HCT116 (cell line): ENCODE measurements at regions not wholly inside any gene's neighbourhood (a gene's known extent, or its start where the extent isn't known, plus 50 kb on each side); places are given as distances from the start of the nearest gene placed in this dataset.

Experiments used
- ATAC-seq: fragments of 200-7000 bp; cut with Tn5 transposase; 2 replicates; pipeline ENCODE4 v1.9.1; 2020; ENCODE audit warnings: mild to moderate bottlenecking, moderate library complexity
- BruUV-seq: library from RNA; stranded (reverse); fragments of 400-500 nt; replicated peaks from 2 replicates; lab custom pipeline; 2021; lab: Mats Ljungman, UMichigan
- CTCF ChIA-PET: fragments of 300-600 bp; sonication (Branson Sonifier 250); formaldehyde crosslinking; loops from one replicate; lab custom pipeline; 2021; ENCODE audit warnings: antibody characterized with exemption; lab: Charles Lee
- POLR2A ChIA-PET: fragments of 300-600, 350-600 bp; sonication (Branson Sonifier 250); formaldehyde crosslinking; loops from one replicate; lab custom pipeline; 2021; ENCODE audit warnings: antibody characterized with exemption; lab: Charles Lee
- RAD21 ChIA-PET, 2 experiments: fragments of 300-600 bp; sonication (Branson Sonifier 250); formaldehyde crosslinking; loops; one replicate each; lab custom pipeline; 2023; ENCODE audit warnings: low total read pairs in 2 of 2; ENCODE audit not compliant: uncharacterized antibody in 2 of 2, unreplicated experiment in 2 of 2, low non-redundant PET in 1 of 2; lab: Charles Lee
- DNase-seq: peaks from one replicate; pipeline ENCODE4 v3.0.0-alpha.2; 2010; ENCODE audit warnings: low read depth, low spot score
- H2AFZ ChIP-seq: fragments of 200-600 bp; shearing (Covaris generic), sonication (generic); 2 replicates; pipeline ENCODE4 v1.6.1; 2017; ENCODE audit warnings: low read depth, mixed run types, mixed read lengths, antibody characterized with exemption, low read length; ENCODE audit not compliant: poor library complexity, severe bottlenecking
- H3K27ac ChIP-seq: 2 replicates; pipeline ENCODE4 v1.5.1; 2012; ENCODE audit warnings: low read depth, low read length
- H3K27me3 ChIP-seq: fragments of 200-600 bp; sonication (generic); 2 replicates; pipeline ENCODE4 v1.6.1; 2016; ENCODE audit warnings: mixed run types, low read length, mixed read lengths; ENCODE audit not compliant: insufficient read depth
- H3K36me3 ChIP-seq, 2 experiments: fragments of 200-500 bp in 1 of 2; fragments of 200-600 bp in 1 of 2; sonication (Bioruptor generic) in 1 of 2; sonication (generic) in 1 of 2; 2 replicates each; pipeline versions ENCODE4 v1.5.1 to v1.6.1; 2014 to 2016; ENCODE audit warnings: low read length in 2 of 2, inconsistent platforms in 1 of 2, mixed read lengths in 1 of 2, mixed run types in 1 of 2; ENCODE audit not compliant: insufficient read depth in 2 of 2, control insufficient read depth in 1 of 2
- H3K4me1 ChIP-seq, 2 experiments: fragments of 200-600 bp in 1 of 2; sonication (generic) in 1 of 2; 2 replicates each; pipeline versions ENCODE4 v1.5.1 to v1.6.1; 2012 to 2017; ENCODE audit warnings: low read length in 2 of 2, inconsistent platforms in 1 of 2, mild to moderate bottlenecking in 1 of 2, mixed read lengths in 1 of 2, mixed run types in 1 of 2, moderate library complexity in 1 of 2; ENCODE audit not compliant: insufficient read depth in 2 of 2, control insufficient read depth in 1 of 2
- H3K4me2 ChIP-seq: fragments of 200-600 bp; sonication (generic); 2 replicates; pipeline ENCODE4 v1.6.1; 2017; ENCODE audit warnings: mixed run types, low read length, mixed read lengths
- H3K4me3 ChIP-seq, 2 experiments: fragments of 200-600 bp in 1 of 2; sonication (generic) in 1 of 2; replicated peaks in 1 of 2; 2 replicates each; pipeline ENCODE4 v1.5.1; 2011 to 2016; ENCODE audit warnings: low read length in 2 of 2, control low read depth in 1 of 2, low read depth in 1 of 2, mild to moderate bottlenecking in 1 of 2, mixed read lengths in 1 of 2, mixed run types in 1 of 2
- H3K79me2 ChIP-seq: fragments of 200-600 bp; sonication (generic); 2 replicates; pipeline ENCODE4 v1.6.1; 2017; ENCODE audit warnings: mild to moderate bottlenecking, mixed run types, low read length, moderate library complexity, mixed read lengths; ENCODE audit not compliant: insufficient read depth
- H3K9ac ChIP-seq: fragments of 200-600 bp; sonication (generic); 2 replicates; pipeline ENCODE4 v1.6.1; 2016; ENCODE audit warnings: low read length, mixed read lengths
- H3K9me2 ChIP-seq: fragments of 200-600 bp; sonication (generic), shearing (Covaris generic); 2 replicates; pipeline ENCODE4 v1.6.1; 2017; ENCODE audit warnings: mixed run types, mild to moderate bottlenecking, moderate library complexity; ENCODE audit not compliant: insufficient read depth
- H3K9me3 ChIP-seq, 2 experiments: fragments of 200-500 bp in 1 of 2; fragments of 200-600 bp in 1 of 2; sonication (Bioruptor generic) in 1 of 2; sonication (generic) in 1 of 2; 2 replicates each; pipeline ENCODE4 v1.6.1; 2014 to 2017; ENCODE audit warnings: low read length in 2 of 2, mixed read lengths in 2 of 2, inconsistent platforms in 1 of 2, low read depth in 1 of 2, mild to moderate bottlenecking in 1 of 2, mixed run types in 1 of 2, moderate library complexity in 1 of 2; ENCODE audit not compliant: control insufficient read depth in 1 of 2, insufficient read depth in 1 of 2
- H4K20me1 ChIP-seq: fragments of 200-600 bp; sonication (generic), shearing (Covaris generic); 2 replicates; pipeline ENCODE4 v1.6.1; 2017; ENCODE audit warnings: mixed run types, mild to moderate bottlenecking, moderate library complexity; ENCODE audit not compliant: insufficient read depth
- ATF3 ChIP-seq: IDR thresholded peaks from 2 replicates; pipeline ENCODE4 v1.6.1; 2012
- CBX3 ChIP-seq: IDR thresholded peaks from 2 replicates; pipeline ENCODE4 v1.6.1; 2012; ENCODE audit warnings: low read depth
- CEBPB ChIP-seq: IDR thresholded peaks from 2 replicates; pipeline ENCODE4 v1.6.1; 2012; ENCODE audit warnings: low read depth
- CTCF ChIP-seq, 3 experiments: fragments of 200-600 bp in 1 of 3; sonication (generic) in 1 of 3; IDR thresholded peaks in 2 of 3; conservative IDR thresholded peaks in 1 of 3; 2 replicates each; pipeline ENCODE4 v1.5.1; 2012 to 2017; ENCODE audit warnings: low read depth in 2 of 3, low read length in 2 of 3, antibody characterized with exemption in 1 of 3, borderline replicate concordance in 1 of 3, control low read depth in 1 of 3, mild to moderate bottlenecking in 1 of 3, mixed read lengths in 1 of 3, mixed run types in 1 of 3, moderate library complexity in 1 of 3; ENCODE audit not compliant: insufficient read depth in 1 of 3
- EGR1 ChIP-seq: IDR thresholded peaks from 2 replicates; pipeline ENCODE4 v1.6.1; 2012; ENCODE audit warnings: low read depth
- EZH2 ChIP-seq: fragments of 200-600 bp; sonication (generic); IDR thresholded peaks from 2 replicates; pipeline ENCODE4 v1.6.1; 2017; ENCODE audit warnings: antibody characterized with exemption, mixed run types
- EZH2phosphoT487 ChIP-seq: fragments of 200-600 bp; IDR thresholded peaks from 2 replicates; pipeline ENCODE4 v1.6.1; 2018; ENCODE audit warnings: antibody characterized with exemption, borderline replicate concordance
- FOSL1 ChIP-seq: IDR thresholded peaks from 2 replicates; pipeline ENCODE4 v1.6.1; 2012; ENCODE audit warnings: low read depth
- JUND ChIP-seq: IDR thresholded peaks from 2 replicates; pipeline ENCODE4 v1.6.1; 2012
- MAX ChIP-seq: IDR thresholded peaks from 2 replicates; pipeline ENCODE4 v1.6.1; 2012
- POLR2A ChIP-seq: IDR thresholded peaks from 2 replicates; pipeline ENCODE4 v1.7.0; 2011; ENCODE audit warnings: borderline replicate concordance; ENCODE audit not compliant: insufficient read depth, insufficient read length; ENCODE audit errors: extremely low read depth
- REST ChIP-seq: IDR thresholded peaks from 2 replicates; pipeline ENCODE4 v1.6.1; 2012; ENCODE audit warnings: low read depth
- TCF7L2 ChIP-seq: IDR thresholded peaks from 2 replicates; pipeline ENCODE4 v1.7.0; 2011; ENCODE audit warnings: borderline replicate concordance, inconsistent platforms; ENCODE audit not compliant: insufficient read depth, insufficient read length; ENCODE audit errors: extremely low read depth
- YY1 ChIP-seq: IDR thresholded peaks from 2 replicates; pipeline ENCODE4 v1.6.1; 2011; ENCODE audit warnings: low read length, low read depth, moderate library complexity, mild to moderate bottlenecking; ENCODE audit not compliant: insufficient replicate concordance; ENCODE audit errors: extremely low read depth
- ZFX ChIP-seq: fragments of 450-650 bp; IDR thresholded peaks from 2 replicates; pipeline ENCODE4 v1.6.1; 2017
- ZNF274 ChIP-seq: fragments of 200-500 bp; sonication (Bioruptor generic); IDR thresholded peaks from 2 replicates; pipeline ENCODE4 v1.6.1; 2014; ENCODE audit warnings: mild to moderate bottlenecking, low read depth, low read length, inconsistent platforms
- intact Hi-C: fragments of 100-400 bp; cut with micrococcal nuclease; formaldehyde crosslinking; loops from 2 replicates; pipeline ENCODE4 v1.10.0; 2022

- TF ChIP-seq ATF3, result no peak
- TF ChIP-seq ZNF274, result no peak
- no peak for TF ChIP-seq EZH2phosphoT487
- no peak for TF ChIP-seq ZFX
- TF ChIP-seq, all 23 proteins: peak for 0
- H3K4me1 ChIP-seq, result no peaks in the 10 kb centered on the region
These were observed 414.3 kb upstream of the HS6ST1 start for GRCh38 chr2:128732976-128733431.

GRCh38 chr2:128733450-128733849 lies 414.8 kb upstream of the HS6ST1 start:
- Histone ChIP-seq H3K9me3 (0 out of 4 replicates have a peak, but pooled peaks cover 0 to 3% of the 10 kb centered on the region in 2 experiments), H3K79me2 (no peaks in the 10 kb centered on the region), H3K36me3 (no peaks in the 10 kb centered on the region), H3K27ac (no peak overlapping the region), H2AFZ (no peak overlapping the region), H3K4me1 (no peaks in the 10 kb centered on the region), H3K27me3 (no peaks in the 10 kb centered on the region), H3K9me2 (no peaks in the 10 kb centered on the region), H4K20me1 (no peaks in the 10 kb centered on the region), H3K4me3 (no peak overlapping the region), H3K9ac (no peak overlapping the region), H3K4me2 (no peak overlapping the region)
- DNase-seq, result no peak
- ChIA-PET CTCF (no interaction called here), POLR2A (no interaction called here), RAD21 (no interaction called here)
- intact Hi-C loops, result no loop called here
- ATAC-seq, result no peak
- no TSS peak for BruUV-seq
- no peak for TF ChIP-seq REST
- no peak for TF ChIP-seq EZH2
- no peak for TF ChIP-seq CBX3
- TF ChIP-seq MAX, result no peak
- TF ChIP-seq EGR1, result no peak
- TF ChIP-seq ATF3, result no peak
- TF ChIP-seq POLR2A, result no peak
- TF ChIP-seq JUND, result no peak
- no peak for TF ChIP-seq FOSL1
- TF ChIP-seq TCF7L2, result no peak
- no peak for TF ChIP-seq CTCF (IDR thresholded peaks at IDR 0.05 in 2 of 3, conservative IDR thresholded peaks at IDR 0.05 in 1 of 3; ENCODE audit: borderline replicate concordance in 1 of 3, insufficient read depth in 1 of 3, low read depth in 2 of 3, low read length in 2 of 3)
- no peak for TF ChIP-seq CEBPB
- TF ChIP-seq YY1, result no peak

More at GRCh38 chr2:128732976-128733431, 414.3 kb upstream of the HS6ST1 start:
- Histone ChIP-seq H3K9me2 (no peaks in the 10 kb centered on the region), H3K27me3 (no peaks in the 10 kb centered on the region), H3K79me2 (no peaks in the 10 kb centered on the region), H2AFZ (no peak overlapping the region), H3K4me3 (no peak overlapping the region), H3K9ac (no peak overlapping the region), H3K4me2 (no peak overlapping the region), H3K36me3 (no peaks in the 10 kb centered on the region), H4K20me1 (no peaks in the 10 kb centered on the region), H3K9me3 (0 out of 4 replicates have a peak, but pooled peaks cover 0 to 3% of the 10 kb centered on the region in 2 experiments), H3K27ac (no peak overlapping the region)
- DNase-seq (no peak), ATAC-seq (no peak)
- CTCF ChIA-PET, result no interaction called here
- intact Hi-C loops, result no loop called here
- RAD21 ChIA-PET, result no interaction called here
- POLR2A ChIA-PET, result no interaction called here
- no TSS peak for BruUV-seq
